ENCODE measurements at regions not wholly inside any gene's neighbourhood (a gene's known extent, or its start where the extent isn't known, plus 50 kb on each side); places are given as distances from the start of the nearest gene placed in this dataset.

DNA sequence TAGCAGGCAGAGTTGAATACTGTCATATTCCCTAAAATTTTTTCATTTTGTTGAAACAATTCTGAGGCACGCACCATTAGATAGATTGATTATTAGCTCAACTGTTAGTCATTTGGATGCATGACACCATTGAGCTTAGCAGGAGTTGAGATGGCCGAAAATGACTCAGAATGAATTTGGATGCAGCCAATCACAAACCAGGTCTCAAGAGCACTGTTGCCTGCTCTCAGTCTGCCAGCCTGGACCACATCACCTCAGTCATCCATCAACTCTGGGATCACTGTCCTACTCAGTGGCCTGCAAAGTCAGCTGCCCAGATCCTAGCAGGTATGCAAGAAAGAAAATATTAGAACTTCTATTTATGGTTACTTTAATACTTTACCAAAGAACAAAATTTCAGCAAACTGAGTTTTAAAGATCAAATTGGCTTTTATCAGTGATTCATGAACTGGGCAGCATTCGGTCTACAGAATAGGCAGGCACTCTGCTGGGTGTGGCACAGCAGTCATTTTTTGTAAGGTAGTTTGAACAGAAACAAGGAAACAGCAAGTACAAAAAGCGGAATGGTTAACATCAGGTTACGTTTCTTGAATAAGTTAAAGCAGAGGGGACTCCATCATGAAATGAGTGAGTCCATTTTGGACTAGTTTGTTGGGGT, 152.7 kb upstream of the ARHGAP28 start:
- TF ChIP-seq POLR2AphosphoS5 (IDR thresholded peaks at IDR 0.05; ENCODE audit: low read depth, low read length) (no peak), POLR2A (IDR thresholded peaks at IDR 0.05; ENCODE audit: borderline replicate concordance, extremely low read depth, insufficient read depth, insufficient read length) (no peak), SRF (IDR thresholded peaks at IDR 0.05; ENCODE audit: low read depth) (no peak)
- TF ChIP-seq, protein P1, sequence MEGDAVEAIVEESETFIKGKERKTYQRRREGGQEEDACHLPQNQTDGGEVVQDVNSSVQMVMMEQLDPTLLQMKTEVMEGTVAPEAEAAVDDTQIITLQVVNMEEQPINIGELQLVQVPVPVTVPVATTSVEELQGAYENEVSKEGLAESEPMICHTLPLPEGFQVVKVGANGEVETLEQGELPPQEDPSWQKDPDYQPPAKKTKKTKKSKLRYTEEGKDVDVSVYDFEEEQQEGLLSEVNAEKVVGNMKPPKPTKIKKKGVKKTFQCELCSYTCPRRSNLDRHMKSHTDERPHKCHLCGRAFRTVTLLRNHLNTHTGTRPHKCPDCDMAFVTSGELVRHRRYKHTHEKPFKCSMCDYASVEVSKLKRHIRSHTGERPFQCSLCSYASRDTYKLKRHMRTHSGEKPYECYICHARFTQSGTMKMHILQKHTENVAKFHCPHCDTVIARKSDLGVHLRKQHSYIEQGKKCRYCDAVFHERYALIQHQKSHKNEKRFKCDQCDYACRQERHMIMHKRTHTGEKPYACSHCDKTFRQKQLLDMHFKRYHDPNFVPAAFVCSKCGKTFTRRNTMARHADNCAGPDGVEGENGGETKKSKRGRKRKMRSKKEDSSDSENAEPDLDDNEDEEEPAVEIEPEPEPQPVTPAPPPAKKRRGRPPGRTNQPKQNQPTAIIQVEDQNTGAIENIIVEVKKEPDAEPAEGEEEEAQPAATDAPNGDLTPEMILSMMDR (IDR thresholded peaks at IDR 0.05 in 2 of 3, conservative IDR thresholded peaks at IDR 0.05 in 1 of 3; ENCODE audit: borderline replicate concordance in 1 of 3, insufficient read depth in 1 of 3, low read depth in 2 of 3, low read length in 2 of 3), result no peak
